ENCODE measurements at regions not wholly inside any gene's neighbourhood (a gene's known extent, or its start where the extent isn't known, plus 50 kb on each side); places are given as distances from the start of the nearest gene placed in this dataset.

GRCh38 chr12:58026897-58027891 is 85.8 kb downstream of the ATP23 start:
- Histone ChIP-seq H3K4me3 (no peak overlapping the region), H3K4me1 (no peaks in the 10 kb centered on the region), H3K9me3 (no peaks in the 10 kb centered on the region), H3K27me3 (ENCODE audit: insufficient read depth in 3 of 3, low read length in 2 of 3) (no peaks in the 10 kb centered on the region), H3K27ac (no peak overlapping the region), H3K36me3 (ENCODE audit: insufficient read depth in 1 of 2, low read depth in 1 of 2) (no peaks in the 10 kb centered on the region)
- ATAC-seq (no peak), DNase-seq (peak in 1 of 2 donors; percentile 46)
- 39 to 50% (median 43%) methylated on average over 9 of the region's 9 CpGs for WGBS, 3 donors
- intact Hi-C loops (cut with DNase I): no loop called here
- TF ChIP-seq, protein P1, sequence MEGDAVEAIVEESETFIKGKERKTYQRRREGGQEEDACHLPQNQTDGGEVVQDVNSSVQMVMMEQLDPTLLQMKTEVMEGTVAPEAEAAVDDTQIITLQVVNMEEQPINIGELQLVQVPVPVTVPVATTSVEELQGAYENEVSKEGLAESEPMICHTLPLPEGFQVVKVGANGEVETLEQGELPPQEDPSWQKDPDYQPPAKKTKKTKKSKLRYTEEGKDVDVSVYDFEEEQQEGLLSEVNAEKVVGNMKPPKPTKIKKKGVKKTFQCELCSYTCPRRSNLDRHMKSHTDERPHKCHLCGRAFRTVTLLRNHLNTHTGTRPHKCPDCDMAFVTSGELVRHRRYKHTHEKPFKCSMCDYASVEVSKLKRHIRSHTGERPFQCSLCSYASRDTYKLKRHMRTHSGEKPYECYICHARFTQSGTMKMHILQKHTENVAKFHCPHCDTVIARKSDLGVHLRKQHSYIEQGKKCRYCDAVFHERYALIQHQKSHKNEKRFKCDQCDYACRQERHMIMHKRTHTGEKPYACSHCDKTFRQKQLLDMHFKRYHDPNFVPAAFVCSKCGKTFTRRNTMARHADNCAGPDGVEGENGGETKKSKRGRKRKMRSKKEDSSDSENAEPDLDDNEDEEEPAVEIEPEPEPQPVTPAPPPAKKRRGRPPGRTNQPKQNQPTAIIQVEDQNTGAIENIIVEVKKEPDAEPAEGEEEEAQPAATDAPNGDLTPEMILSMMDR (IDR thresholded peaks at IDR 0.05): no peak

- ATAC-seq (no peak), DNase-seq (no peak)
- Histone ChIP-seq H3K36me3 (ENCODE audit: insufficient read depth in 1 of 2, low read depth in 1 of 2) (no peaks in the 10 kb centered on the region), H3K27me3 (ENCODE audit: insufficient read depth in 3 of 3, low read length in 2 of 3) (no peaks in the 10 kb centered on the region), H3K4me3 (no peak overlapping the region), H3K9me3 (peaks cover 5% of the 10 kb centered on the region), H3K27ac (no peak overlapping the region), H3K4me1 (no peaks in the 10 kb centered on the region)
- TF ChIP-seq, protein P1 (IDR thresholded peaks at IDR 0.05): no peak
- WGBS, 3 donors: 66 to 78% (median 69%) methylated on average over 3 of the region's 3 CpGs
- intact Hi-C loops (cut with DNase I): no loop called here
Observed at GRCh38 chr12:58028294-58028693, 86.9 kb downstream of the ATP23 start.

- H3K9me3 ChIP-seq: peaks cover 5% of the 10 kb centered on the region
- no peak overlapping the region for H3K4me3 ChIP-seq
- no peak for ATAC-seq
- intact Hi-C loops (cut with DNase I): no loop called here
- H3K4me1 ChIP-seq: no peaks in the 10 kb centered on the region
- no peaks in the 10 kb centered on the region for H3K27me3 ChIP-seq (ENCODE audit: insufficient read depth in 3 of 3, low read length in 2 of 3)
- TF ChIP-seq, protein P1 (IDR thresholded peaks at IDR 0.05): no peak
- no peak overlapping the region for H3K27ac ChIP-seq
- 88 to 97% (median 96%) methylated on average over 1 of the region's 1 CpG for WGBS, 3 donors
- no peak for DNase-seq
- no peaks in the 10 kb centered on the region for H3K36me3 ChIP-seq (ENCODE audit: insufficient read depth in 1 of 2, low read depth in 1 of 2)
Observed at GRCh38 chr12:58029260-58029659, 87.9 kb downstream of the ATP23 start.

DNA sequence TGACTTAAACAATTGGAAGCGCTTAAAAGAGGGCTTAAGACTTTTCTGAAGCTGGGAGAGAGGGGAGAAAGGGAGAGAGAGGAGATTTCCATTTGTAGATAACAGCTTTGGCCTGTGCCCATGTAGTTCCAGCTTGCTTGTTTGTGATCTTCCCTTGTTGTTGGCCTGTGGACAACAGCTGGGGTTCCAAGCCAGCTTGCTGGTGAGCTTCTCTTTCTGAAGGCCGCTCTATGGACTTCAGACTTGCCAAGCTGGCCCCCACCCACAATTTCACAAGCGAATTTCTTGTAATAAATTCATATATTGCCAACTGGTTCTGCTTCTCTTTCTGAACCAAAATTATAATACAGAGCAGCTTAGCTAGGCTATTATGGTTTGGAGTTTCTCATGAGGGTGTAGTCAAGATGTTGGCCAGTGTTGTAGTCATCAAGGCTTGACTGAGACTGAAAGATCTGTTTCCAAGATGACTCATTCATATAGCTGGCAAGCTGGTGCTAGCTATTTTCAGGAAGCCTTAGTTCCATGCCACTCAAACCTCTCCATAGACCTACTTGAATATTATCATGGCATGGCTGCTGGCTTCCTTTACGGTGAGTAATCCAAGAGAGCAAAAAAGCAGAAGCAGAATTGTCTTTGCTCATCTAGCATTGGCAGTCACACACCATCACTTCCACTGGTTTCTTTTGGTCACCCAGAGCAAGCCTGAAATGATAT is 89.4 kb downstream of the ATP23 start:
- H3K9me3 ChIP-seq: peaks cover 7% of the 10 kb centered on the region
- peak in 1 of 4 donors; percentile 32 for ATAC-seq
- no peak overlapping the region for H3K4me3 ChIP-seq
- H3K4me1 ChIP-seq: no peaks in the 10 kb centered on the region
- DNase-seq: no peak
- H3K27me3 ChIP-seq (ENCODE audit: insufficient read depth in 3 of 3, low read length in 2 of 3): no peaks in the 10 kb centered on the region
- 66 to 75% (median 74%) methylated on average over 4 of the region's 4 CpGs for WGBS, 3 donors
- H3K27ac ChIP-seq: no peak overlapping the region
- no peaks in the 10 kb centered on the region for H3K36me3 ChIP-seq (ENCODE audit: insufficient read depth in 1 of 2, low read depth in 1 of 2)
- TF ChIP-seq, protein P1 (IDR thresholded peaks at IDR 0.05): no peak
- intact Hi-C loops (cut with DNase I): no loop called here
